ENCODE measurements at regions not wholly inside any gene's neighbourhood (a gene's known extent, or its start where the extent isn't known, plus 50 kb on each side); places are given as distances from the start of the nearest gene placed in this dataset.
A peak's percentile ranks its signal among the peaks of the same experiment; 100 is the strongest.
"Not testable (repeated sequence)": the region's sequence is repeated elsewhere in the genome, so short reads cannot be mapped to it uniquely, and the experiment has no call there.

- DNase-seq: no peak
Observed at GRCh38 chrX:140064993-140065392, 99.7 kb upstream of the CXorf66 start.

GRCh38 chrX:140057001-140057411 is 91.7 kb upstream of the CXorf66 start:
- DNase-seq: peak; percentile 59

- DNase-seq: no peak
Observed at GRCh38 chrX:140053846-140054245, 88.5 kb upstream of the CXorf66 start.

- DNase-seq: no peak
Observed at GRCh38 chrX:140050906-140051305, 85.6 kb upstream of the CXorf66 start.

- no peak for DNase-seq
Observed at GRCh38 chrX:140040386-140040785, 75.1 kb upstream of the CXorf66 start.

- DNase-seq: no peak
Observed at GRCh38 chrX:140038842-140039241, 73.5 kb upstream of the CXorf66 start.

GRCh38 chrX:140034916-140035315 is 69.6 kb upstream of the CXorf66 start:
- no peak for DNase-seq

GRCh38 chrX:140022482-140022881 is 57.2 kb upstream of the CXorf66 start:
- DNase-seq: no peak

- not testable (repeated sequence) for DNase-seq
Observed at GRCh38 chrX:140019134-140019533, 53.8 kb upstream of the CXorf66 start.
